ENCODE measurements at regions not wholly inside any gene's neighbourhood (a gene's known extent, or its start where the extent isn't known, plus 50 kb on each side); places are given as distances from the start of the nearest gene placed in this dataset.

GRCh38 chr4:81287101-81287500 lies 72.1 kb upstream of the PRKG2 start:
- H3K79me2 ChIP-seq (ENCODE audit: low read length): no peaks in the 10 kb centered on the region
- no peak for TF ChIP-seq EZH2 (optimal IDR thresholded peaks at IDR 0.05; ENCODE audit: low read depth, low read length)
- no peak for TF ChIP-seq CTCF (IDR thresholded peaks at IDR 0.05; ENCODE audit: low read length)
- no peak for TF ChIP-seq EZH2phosphoT487 (IDR thresholded peaks at IDR 0.05; ENCODE audit: low read length)
- H4K20me1 ChIP-seq (ENCODE audit: insufficient read depth, low read length): no peaks in the 10 kb centered on the region
- H3K9me2 ChIP-seq (replicated peaks; ENCODE audit: insufficient read depth, low read length): no peaks in the 10 kb centered on the region
- H3K9me3 ChIP-seq (replicated peaks; ENCODE audit: insufficient read depth, low read length): no peaks in the 10 kb centered on the region
- no peak overlapping the region for H3K4me2 ChIP-seq (ENCODE audit: low read depth, low read length)
- no peak overlapping the region for H3K9ac ChIP-seq (ENCODE audit: low read length)
- no peaks in the 10 kb centered on the region for H3K4me1 ChIP-seq (ENCODE audit: low read length)
- DNase-seq: no peak
- no peak overlapping the region for H3K27ac ChIP-seq (ENCODE audit: low read length)
- no peak overlapping the region for H2AFZ ChIP-seq (ENCODE audit: low read length)
- H3K36me3 ChIP-seq (replicated peaks; ENCODE audit: insufficient read depth, low read length): no peaks in the 10 kb centered on the region
- H3F3A ChIP-seq (ENCODE audit: insufficient read depth, low read length): no peaks in the 10 kb centered on the region
- H3K27me3 ChIP-seq (replicated peaks; ENCODE audit: insufficient read depth, low read length): no peaks in the 10 kb centered on the region
- no peak overlapping the region for H3K4me3 ChIP-seq (ENCODE audit: low read length)

- no peak for DNase-seq
- TF ChIP-seq EZH2phosphoT487 (IDR thresholded peaks at IDR 0.05; ENCODE audit: low read length) (no peak), CTCF (IDR thresholded peaks at IDR 0.05; ENCODE audit: low read length) (no peak), EZH2 (optimal IDR thresholded peaks at IDR 0.05; ENCODE audit: low read depth, low read length) (no peak)
- Histone ChIP-seq H3K9me2 (replicated peaks; ENCODE audit: insufficient read depth, low read length) (no peaks in the 10 kb centered on the region), H3K9me3 (replicated peaks; ENCODE audit: insufficient read depth, low read length) (no peaks in the 10 kb centered on the region), H2AFZ (ENCODE audit: low read length) (no peak overlapping the region), H3K36me3 (replicated peaks; ENCODE audit: insufficient read depth, low read length) (no peaks in the 10 kb centered on the region), H3K27ac (ENCODE audit: low read length) (no peak overlapping the region), H4K20me1 (ENCODE audit: insufficient read depth, low read length) (no peaks in the 10 kb centered on the region), H3F3A (ENCODE audit: insufficient read depth, low read length) (no peaks in the 10 kb centered on the region), H3K4me1 (ENCODE audit: low read length) (no peaks in the 10 kb centered on the region), H3K9ac (ENCODE audit: low read length) (no peak overlapping the region), H3K79me2 (ENCODE audit: low read length) (no peaks in the 10 kb centered on the region), H3K27me3 (replicated peaks; ENCODE audit: insufficient read depth, low read length) (no peaks in the 10 kb centered on the region), H3K4me3 (ENCODE audit: low read length) (no peak overlapping the region), H3K4me2 (ENCODE audit: low read depth, low read length) (no peak overlapping the region)
Observed at GRCh38 chr4:81282131-81282530, 67.1 kb upstream of the PRKG2 start.

GRCh38 chr4:81274460-81274859 lies 59.4 kb upstream of the PRKG2 start:
- Histone ChIP-seq H2AFZ (ENCODE audit: low read length) (no peak overlapping the region), H3K27me3 (replicated peaks; ENCODE audit: insufficient read depth, low read length) (no peaks in the 10 kb centered on the region), H3K27ac (ENCODE audit: low read length) (no peak overlapping the region), H3K36me3 (replicated peaks; ENCODE audit: insufficient read depth, low read length) (no peaks in the 10 kb centered on the region), H3K79me2 (ENCODE audit: low read length) (no peaks in the 10 kb centered on the region), H3K4me3 (ENCODE audit: low read length) (no peak overlapping the region), H3K9me2 (replicated peaks; ENCODE audit: insufficient read depth, low read length) (no peaks in the 10 kb centered on the region), H3K4me2 (ENCODE audit: low read depth, low read length) (no peak overlapping the region), H3K4me1 (ENCODE audit: low read length) (no peaks in the 10 kb centered on the region), H3K9ac (ENCODE audit: low read length) (no peak overlapping the region), H3K9me3 (replicated peaks; ENCODE audit: insufficient read depth, low read length) (no peaks in the 10 kb centered on the region; the same call in 1 of the 2 replicates), H3F3A (ENCODE audit: insufficient read depth, low read length) (no peaks in the 10 kb centered on the region), H4K20me1 (ENCODE audit: insufficient read depth, low read length) (no peaks in the 10 kb centered on the region)
- no peak for TF ChIP-seq CTCF (IDR thresholded peaks at IDR 0.05; ENCODE audit: low read length)
- TF ChIP-seq EZH2 (optimal IDR thresholded peaks at IDR 0.05; ENCODE audit: low read depth, low read length): no peak
- no peak for TF ChIP-seq EZH2phosphoT487 (IDR thresholded peaks at IDR 0.05; ENCODE audit: low read length)
- no peak for DNase-seq

Measured in MM.1S (cell line).